GM12878 (cell line): ENCODE measurements at regions not wholly inside any gene's neighbourhood (a gene's known extent, or its start where the extent isn't known, plus 50 kb on each side); places are given as distances from the start of the nearest gene placed in this dataset.

ENCODE experiments used
- ATAC-seq: fragments of 200-7000 bp; cut with Tn5 transposase; 3 replicates; pipeline ENCODE4 v1.9.1; 2020; ENCODE audit warnings: mild to moderate bottlenecking, moderate library complexity
- BruUV-seq: library from RNA; stranded (reverse); fragments of 400-500 nt; replicated peaks from 2 replicates; lab custom pipeline; 2021; lab: Mats Ljungman, UMichigan
- CTCF ChIA-PET: fragments of 300-600 bp; sonication (Branson Sonifier 250); formaldehyde crosslinking; extraction: SDS; loops from one replicate; lab custom pipeline; 2021; ENCODE audit warnings: inconsistent platforms; lab: Yijun Ruan, JAX
- POLR2A ChIA-PET: fragments of 350-600 bp; formaldehyde crosslinking; extraction: SDS; loops from one replicate; lab custom pipeline; 2021; ENCODE audit warnings: inconsistent platforms; lab: Charles Lee
- RAD21 ChIA-PET: fragments of 300-600 bp; sonication (Branson Sonifier 250); formaldehyde crosslinking; loops from one replicate; lab custom pipeline; 2023; ENCODE audit warnings: antibody characterized with exemption; ENCODE audit not compliant: unreplicated experiment; lab: Charles Lee
- SMC1A ChIA-PET: fragments of 300-600 bp; sonication (Branson Sonifier 250); formaldehyde crosslinking; loops from one replicate; lab custom pipeline; 2023; ENCODE audit not compliant: unreplicated experiment, uncharacterized antibody; lab: Charles Lee
- DNase-seq: peaks from one replicate; pipeline ENCODE4 v3.0.0-alpha.2; 2011; ENCODE audit warnings: low read depth, low spot score
- FAIRE-seq: peaks from 3 replicates; lab custom pipeline; 2011; peaks lifted over from hg19 to GRCh38; lab: Jason Lieb, UNC
- H2AFZ ChIP-seq: 2 replicates; pipeline ENCODE4 v1.6.0; 2011; ENCODE audit warnings: low read depth, low read length, control low read depth; ENCODE audit not compliant: control insufficient read depth
- H3K27ac ChIP-seq: 2 replicates; pipeline ENCODE4 v1.5.1; 2011; ENCODE audit warnings: control low read depth; ENCODE audit not compliant: control insufficient read depth, insufficient read depth
- H3K27me3 ChIP-seq, 2 experiments: replicated peaks in 1 of 2; 2 replicates each; pipeline versions ENCODE4 v1.6.0 to v1.6.1; 2011; ENCODE audit warnings: low read length in 1 of 2; ENCODE audit not compliant: control insufficient read depth in 2 of 2, insufficient read depth in 2 of 2
- H3K36me3 ChIP-seq, 2 experiments: 2 replicates each; pipeline ENCODE4 v1.5.1; 2011; ENCODE audit warnings: low read length in 1 of 2; ENCODE audit not compliant: control insufficient read depth in 2 of 2, insufficient read depth in 2 of 2
- H3K4me1 ChIP-seq: 2 replicates; pipeline ENCODE4 v1.6.1; 2011; ENCODE audit warnings: mild to moderate bottlenecking, low read length, moderate library complexity, mixed read lengths; ENCODE audit not compliant: control insufficient read depth, insufficient read depth
- H3K4me2 ChIP-seq: 2 replicates; pipeline ENCODE4 v1.6.0; 2011; ENCODE audit warnings: control low read depth; ENCODE audit not compliant: control insufficient read depth, insufficient read depth
- H3K4me3 ChIP-seq: fragments of 200-600 bp; sonication (generic); 2 replicates; pipeline ENCODE4 v1.5.1; 2016
- H3K79me2 ChIP-seq: 2 replicates; pipeline ENCODE4 v1.6.0; 2011; ENCODE audit warnings: low read length; ENCODE audit not compliant: control insufficient read depth, insufficient read depth
- H3K9ac ChIP-seq: 2 replicates; pipeline ENCODE4 v1.8.0; 2011; ENCODE audit warnings: low read length, control low read depth, mixed read lengths; ENCODE audit not compliant: control insufficient read depth, insufficient read depth
- H3K9me3 ChIP-seq: replicated peaks from 3 replicates; pipeline ENCODE4 v1.5.1; 2011; ENCODE audit warnings: mild to moderate bottlenecking, low read length; ENCODE audit not compliant: control insufficient read depth, insufficient read depth
- H4K20me1 ChIP-seq: 2 replicates; pipeline ENCODE4 v1.6.0; 2011; ENCODE audit not compliant: control insufficient read depth, insufficient read depth
- BCL11A ChIP-seq: IDR thresholded peaks from 2 replicates; pipeline ENCODE4 v1.6.1; 2011; ENCODE audit warnings: low read depth, low read length
- BHLHE40 ChIP-seq, 2 experiments: fragments of 450-650 bp in 1 of 2; IDR thresholded peaks; 2 replicates each; pipeline ENCODE4 v1.6.1; 2011 to 2017; ENCODE audit warnings: low read depth in 2 of 2, borderline replicate concordance in 1 of 2, improper control_type of control experiment in 1 of 2, low read length in 1 of 2, mild to moderate bottlenecking in 1 of 2
- CREM ChIP-seq: IDR thresholded peaks from 2 replicates; pipeline ENCODE4 v1.6.1; 2014; ENCODE audit warnings: antibody characterized with exemption, low read depth
- ETV6 ChIP-seq, 2 experiments: fragments of 450-650 bp in 1 of 2; IDR thresholded peaks in 1 of 2; conservative IDR thresholded peaks in 1 of 2; 2 replicates each; pipeline ENCODE4 v1.6.1; 2014; ENCODE audit warnings: antibody characterized with exemption in 1 of 2, borderline replicate concordance in 1 of 2, low read depth in 1 of 2, mild to moderate bottlenecking in 1 of 2, moderate library complexity in 1 of 2
- FOS ChIP-seq: IDR thresholded peaks from 3 replicates; pipeline ENCODE4 v1.6.1; 2011; ENCODE audit warnings: borderline replicate concordance; ENCODE audit not compliant: insufficient read length; ENCODE audit errors: extremely low read depth
- NFYB ChIP-seq: IDR thresholded peaks from 2 replicates; pipeline ENCODE4 v1.6.1; 2011; ENCODE audit warnings: low read depth, mild to moderate bottlenecking, low read length, improper control_type of control experiment, moderate library complexity; ENCODE audit not compliant: insufficient read depth
- PAX5 ChIP-seq: IDR thresholded peaks from 2 replicates; pipeline ENCODE4 v1.6.1; 2011; ENCODE audit warnings: low read depth, low read length, borderline replicate concordance
- POLR2A ChIP-seq: IDR thresholded peaks from 2 replicates; pipeline ENCODE4 v1.6.1; 2011; ENCODE audit warnings: low read depth, mild to moderate bottlenecking, low read length
- ZBTB11 ChIP-seq: fragments of 450-650 bp; formaldehyde crosslinking; IDR thresholded peaks from 2 replicates; pipeline ENCODE4 v1.5.0; 2022; ENCODE audit warnings: mild to moderate bottlenecking, missing genetic modification characterization
- WGBS: methylation state at CpG from one replicate; pipeline ENCODE4 v1.1.6; 2016; ENCODE audit warnings: low lambda C conversion rate; ENCODE audit not compliant: insufficient replicate concordance, insufficient coverage; ENCODE audit errors: missing lambda C conversion rate; 5-methylcytosine and 5-hydroxymethylcytosine counted together
- in situ Hi-C: fragments of 300-500 bp; cut with MboI; formaldehyde crosslinking; loops from 9 replicates; pipeline ENCODE4 v1.14.3; 2018; ENCODE audit warnings: mixed read lengths
- intact Hi-C: fragments of 100-400 bp; cut with micrococcal nuclease; formaldehyde crosslinking; loops from one replicate; pipeline ENCODE4 v1.14.2; 2022; ENCODE audit not compliant: unreplicated experiment

GRCh38 chr4:67229148-67229547 is 316.2 kb downstream of the CENPC start:
- TF ChIP-seq BHLHE40 (IDR thresholded peaks at IDR 0.05; ENCODE audit: borderline replicate concordance in 1 of 2, low read depth in 2 of 2, low read length in 1 of 2) (no peak), FOS (no peak), PAX5 (no peak), BCL11A (no peak), ZBTB11 (CRISPR knock-in tag) (no peak), POLR2A (no peak), CREM (no peak), NFYB (no peak), ETV6 (conservative IDR thresholded peaks at IDR 0.05 in 1 of 2, IDR thresholded peaks at IDR 0.05 in 1 of 2; ENCODE audit: borderline replicate concordance in 1 of 2, low read depth in 1 of 2) (no peak)
- Histone ChIP-seq H2AFZ (no peak overlapping the region), H3K9me3 (no peaks in the 10 kb centered on the region), H3K4me2 (no peak overlapping the region), H3K4me1 (no peaks in the 10 kb centered on the region), H3K27ac (no peak overlapping the region), H3K36me3 (no peaks in the 10 kb centered on the region), H3K4me3 (no peak overlapping the region), H3K27me3 (no peaks in the 10 kb centered on the region), H3K79me2 (no peaks in the 10 kb centered on the region), H3K9ac (no peak overlapping the region), H4K20me1 (no peaks in the 10 kb centered on the region)
- RAD21 ChIA-PET: no interaction called here
- POLR2A ChIA-PET: no interaction called here
- CTCF ChIA-PET: no interaction called here
- in situ Hi-C loops (no loop called here), intact Hi-C loops (no loop called here)
- WGBS: 17% methylated on average over 5 of the region's 5 CpGs
- SMC1A ChIA-PET: no interaction called here
- BruUV-seq: no TSS peak
- no peak for FAIRE-seq
- no peak for ATAC-seq
- DNase-seq: no peak
